NB4 (cell line): ENCODE measurements at regions not wholly inside any gene's neighbourhood (a gene's known extent, or its start where the extent isn't known, plus 50 kb on each side); places are given as distances from the start of the nearest gene placed in this dataset.

Experiments
- DNase-seq: peaks from one replicate; pipeline ENCODE4 v3.0.0; 2010; ENCODE audit warnings: low read depth
- H3K4me3 ChIP-seq: one replicate; pipeline ENCODE4 v1.5.1; 2011; ENCODE audit warnings: mild to moderate bottlenecking, low read depth, low read length, moderate library complexity
- CTCF ChIP-seq: IDR thresholded peaks from one replicate; pipeline ENCODE4 v1.5.1; 2012; ENCODE audit warnings: low read depth, low read length
- MYC ChIP-seq: IDR thresholded peaks from 2 replicates; pipeline ENCODE4 v1.6.1; 2011; ENCODE audit warnings: low read depth, low read length
- POLR2A ChIP-seq: IDR thresholded peaks from 2 replicates; pipeline ENCODE4 v1.6.1; 2011; ENCODE audit warnings: mild to moderate bottlenecking; ENCODE audit not compliant: insufficient read length; ENCODE audit errors: extremely low read depth
- TF ChIP-seq, protein P1 (sequence below): IDR thresholded peaks from 2 replicates; pipeline ENCODE4 v1.6.1; 2011; ENCODE audit warnings: low read depth, low read length

DNA sequence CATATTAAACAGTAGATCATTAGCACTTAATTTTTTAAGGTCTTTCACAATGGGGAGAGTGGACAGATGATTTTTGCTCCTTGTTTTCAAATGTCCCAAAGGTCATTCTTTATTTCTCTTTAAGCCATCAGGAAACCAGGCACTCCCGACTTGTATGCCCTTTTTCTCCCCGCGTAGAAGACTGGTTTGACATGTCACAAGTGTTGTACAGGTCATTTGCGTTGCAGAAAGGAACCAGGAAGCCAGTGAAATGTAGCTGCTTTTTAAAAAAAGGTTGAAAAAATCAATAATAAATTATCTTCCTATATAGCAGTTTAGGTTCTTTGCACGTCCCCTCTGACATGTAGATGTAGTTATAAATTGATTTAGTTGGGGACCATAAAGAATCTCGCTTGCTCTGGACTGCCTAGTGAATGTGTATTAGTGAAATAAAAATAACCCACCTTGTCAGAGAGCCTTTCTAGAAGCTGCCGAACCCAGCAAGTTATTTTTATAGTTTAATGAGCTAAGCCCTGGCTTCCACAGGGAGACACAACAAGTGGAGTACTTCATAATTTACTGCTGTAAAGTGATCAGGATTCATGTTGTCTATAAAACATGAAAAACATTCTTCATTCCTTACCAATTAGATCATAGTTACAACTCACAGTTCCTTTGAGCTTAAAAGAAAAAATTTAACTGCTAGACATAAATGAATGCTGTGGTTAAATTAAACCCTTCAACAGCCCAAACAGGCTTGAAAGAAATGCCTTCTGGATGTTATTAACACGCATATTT lies 404.6 kb downstream of the CSNK1G3 start:
- H3K4me3 ChIP-seq: no peak overlapping the region
- DNase-seq: no peak
- TF ChIP-seq CTCF: no peak
- TF ChIP-seq, protein P1, sequence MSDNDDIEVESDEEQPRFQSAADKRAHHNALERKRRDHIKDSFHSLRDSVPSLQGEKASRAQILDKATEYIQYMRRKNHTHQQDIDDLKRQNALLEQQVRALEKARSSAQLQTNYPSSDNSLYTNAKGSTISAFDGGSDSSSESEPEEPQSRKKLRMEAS: no peak
- no peak for TF ChIP-seq POLR2A
- no peak for TF ChIP-seq MYC

DNA sequence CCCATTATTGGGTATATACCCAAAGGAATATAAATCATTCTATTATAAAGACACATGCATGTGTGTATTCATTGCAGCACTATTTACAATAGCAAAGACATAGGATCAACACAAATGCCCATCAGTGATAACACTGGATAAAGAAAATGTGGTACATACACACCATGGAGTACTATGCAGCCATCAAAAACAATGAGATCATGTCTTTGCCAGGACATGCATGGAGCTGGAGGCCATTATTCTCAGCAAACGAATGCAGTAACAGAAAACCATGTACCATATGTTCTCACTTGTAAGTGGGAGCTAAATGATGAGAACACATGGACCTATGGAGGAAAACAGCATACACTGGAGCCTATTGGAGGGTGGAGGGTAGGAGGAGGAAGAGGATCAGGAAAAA lies 402.4 kb downstream of the CSNK1G3 start:
- DNase-seq: no peak
- TF ChIP-seq, protein P1: no peak
- no peak for TF ChIP-seq CTCF
- no peak for TF ChIP-seq MYC
- no peak for TF ChIP-seq POLR2A
- no peak overlapping the region for H3K4me3 ChIP-seq

- DNase-seq: no peak
- H3K4me3 ChIP-seq: no peak overlapping the region
- TF ChIP-seq, protein P1: no peak
- TF ChIP-seq MYC (no peak), CTCF (no peak), POLR2A (no peak)
Observed at GRCh38 chr5:123907349-123907748, 395.4 kb downstream of the CSNK1G3 start.

DNA sequence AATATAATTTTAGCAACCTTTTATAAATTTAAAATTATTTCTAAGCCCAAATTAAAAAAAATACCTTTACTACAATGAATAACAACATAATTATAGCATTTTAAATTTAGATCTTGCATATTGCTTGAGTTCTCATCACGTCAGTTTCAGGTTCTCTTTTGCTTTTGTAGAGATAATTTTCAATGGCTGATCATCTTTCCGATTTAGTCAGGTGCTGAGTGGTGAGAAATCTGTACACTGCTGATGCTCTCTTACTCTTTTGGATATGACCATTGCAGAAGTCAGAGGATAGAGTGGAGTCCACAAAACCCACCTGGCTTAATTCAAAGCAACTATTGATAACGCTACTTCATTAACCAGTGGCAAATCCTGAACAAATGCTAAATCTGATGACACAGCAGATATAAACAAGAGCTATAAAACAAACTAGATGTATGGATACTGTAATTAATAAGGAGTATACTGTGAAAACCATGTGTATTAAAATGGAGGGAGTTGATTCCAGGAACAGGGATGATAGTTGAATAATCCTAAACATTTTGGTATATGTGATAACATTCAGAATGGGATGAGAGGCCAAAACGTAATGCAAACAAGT lies 394.8 kb downstream of the CSNK1G3 start:
- no peak for TF ChIP-seq CTCF
- TF ChIP-seq MYC: no peak
- no peak for TF ChIP-seq POLR2A
- TF ChIP-seq, protein P1: no peak
- H3K4me3 ChIP-seq: no peak overlapping the region
- DNase-seq: no peak

DNA sequence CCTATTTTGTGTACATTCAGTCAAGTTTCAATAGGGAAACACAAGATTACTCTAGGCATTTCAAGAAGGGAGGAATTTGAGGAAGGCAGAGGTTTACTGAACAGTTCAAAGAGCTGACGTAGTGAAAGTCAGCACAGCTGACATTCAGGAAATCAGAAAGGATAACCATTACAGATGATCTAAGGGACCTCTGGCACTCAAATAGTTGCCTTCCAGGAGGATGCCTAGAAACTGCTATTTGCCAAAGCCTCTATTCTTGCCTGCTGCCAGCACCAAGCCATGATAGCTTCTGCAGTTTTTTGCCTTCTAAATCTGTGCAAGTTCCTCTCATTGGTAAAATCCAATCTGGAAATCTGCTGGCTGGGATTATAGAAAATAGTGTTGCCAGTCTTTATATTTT lies 373.1 kb downstream of the CSNK1G3 start:
- no peak for TF ChIP-seq POLR2A
- no peak for TF ChIP-seq CTCF
- TF ChIP-seq, protein P1: no peak
- no peak for TF ChIP-seq MYC
- no peak overlapping the region for H3K4me3 ChIP-seq
- DNase-seq: no peak
